ENCODE measurements at regions not wholly inside any gene's neighbourhood (a gene's known extent, or its start where the extent isn't known, plus 50 kb on each side); places are given as distances from the start of the nearest gene placed in this dataset.

DNA sequence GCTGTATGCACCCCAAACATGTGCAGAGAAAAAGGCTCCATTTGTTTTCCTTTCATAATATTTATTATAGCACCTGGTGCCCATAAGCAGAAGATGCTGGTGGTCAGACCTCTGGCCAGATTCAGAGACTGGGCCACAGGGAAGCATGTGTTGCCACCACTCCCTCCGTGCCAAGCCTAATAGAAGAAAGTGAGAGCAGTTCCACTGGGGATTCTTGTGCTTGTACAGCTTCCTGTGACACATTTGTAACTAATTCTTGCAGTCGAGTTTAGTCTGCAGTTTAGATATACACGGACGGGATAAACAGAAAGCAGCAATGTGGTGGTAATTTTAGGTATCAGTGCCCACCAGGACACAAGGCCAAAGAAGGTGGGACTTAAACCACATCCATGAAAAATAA lies 135.4 kb upstream of the PIEZO2 start:
- TF ChIP-seq, protein P1, sequence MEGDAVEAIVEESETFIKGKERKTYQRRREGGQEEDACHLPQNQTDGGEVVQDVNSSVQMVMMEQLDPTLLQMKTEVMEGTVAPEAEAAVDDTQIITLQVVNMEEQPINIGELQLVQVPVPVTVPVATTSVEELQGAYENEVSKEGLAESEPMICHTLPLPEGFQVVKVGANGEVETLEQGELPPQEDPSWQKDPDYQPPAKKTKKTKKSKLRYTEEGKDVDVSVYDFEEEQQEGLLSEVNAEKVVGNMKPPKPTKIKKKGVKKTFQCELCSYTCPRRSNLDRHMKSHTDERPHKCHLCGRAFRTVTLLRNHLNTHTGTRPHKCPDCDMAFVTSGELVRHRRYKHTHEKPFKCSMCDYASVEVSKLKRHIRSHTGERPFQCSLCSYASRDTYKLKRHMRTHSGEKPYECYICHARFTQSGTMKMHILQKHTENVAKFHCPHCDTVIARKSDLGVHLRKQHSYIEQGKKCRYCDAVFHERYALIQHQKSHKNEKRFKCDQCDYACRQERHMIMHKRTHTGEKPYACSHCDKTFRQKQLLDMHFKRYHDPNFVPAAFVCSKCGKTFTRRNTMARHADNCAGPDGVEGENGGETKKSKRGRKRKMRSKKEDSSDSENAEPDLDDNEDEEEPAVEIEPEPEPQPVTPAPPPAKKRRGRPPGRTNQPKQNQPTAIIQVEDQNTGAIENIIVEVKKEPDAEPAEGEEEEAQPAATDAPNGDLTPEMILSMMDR (IDR thresholded peaks at IDR 0.05; ENCODE audit: insufficient read depth, low read depth, low read length), result no peak
- H3K4me3 ChIP-seq (ENCODE audit: low read depth, low read length), result no peak overlapping the region
- DNase-seq (ENCODE audit: low read depth), result no peak

DNA sequence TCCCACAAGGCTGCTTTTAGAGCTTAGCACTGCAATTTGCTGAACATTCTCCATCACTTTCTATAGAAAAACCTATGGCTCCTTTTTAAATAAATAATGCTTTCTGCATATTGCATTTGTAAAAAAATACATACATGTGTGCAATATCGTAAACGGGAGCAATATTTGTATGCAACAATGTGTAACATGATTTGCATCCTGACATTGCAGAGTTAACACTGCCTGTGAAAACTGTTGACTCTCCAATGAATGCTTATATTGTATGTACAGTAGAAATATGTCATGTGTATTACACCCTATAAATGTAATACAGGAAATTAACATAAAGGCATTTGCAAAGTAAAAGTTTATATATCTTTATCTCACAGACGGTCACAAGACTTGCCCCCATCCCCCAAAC lies 135.0 kb upstream of the PIEZO2 start:
- DNase-seq (ENCODE audit: low read depth), result no peak
- TF ChIP-seq, protein P1 (IDR thresholded peaks at IDR 0.05; ENCODE audit: insufficient read depth, low read depth, low read length), result no peak
- no peak overlapping the region for H3K4me3 ChIP-seq (ENCODE audit: low read depth, low read length)

DNA sequence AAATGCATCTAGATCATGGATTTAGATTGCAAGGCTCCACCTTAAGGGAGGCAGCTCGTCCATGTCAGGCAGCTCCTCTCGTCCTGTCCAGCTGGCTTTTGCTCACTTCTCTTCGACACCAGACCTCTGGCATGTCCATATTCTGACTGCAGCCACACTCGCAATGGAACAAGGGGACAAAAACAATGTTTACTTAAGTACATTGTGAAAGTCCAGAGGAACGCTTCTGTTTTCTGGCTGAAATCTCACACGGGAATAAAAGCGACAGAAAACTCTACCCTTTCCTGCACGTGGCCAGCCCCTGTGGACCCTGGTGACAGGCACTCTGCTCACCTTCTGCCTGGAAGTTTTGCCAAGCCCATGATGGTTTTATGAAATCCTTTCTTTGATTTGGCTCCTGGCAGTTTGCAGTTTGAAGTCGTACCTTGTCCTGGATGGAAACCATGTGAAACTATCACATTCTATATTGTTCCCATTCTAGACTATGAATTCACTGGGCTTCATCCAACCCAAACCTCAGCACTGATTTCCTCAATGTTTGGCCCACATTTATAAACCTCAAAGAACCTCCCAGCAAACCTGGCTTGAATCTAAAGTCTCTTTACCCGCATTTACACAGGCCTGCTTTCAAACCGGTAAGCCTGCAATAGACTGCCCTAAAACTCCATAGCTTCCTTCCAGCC lies 134.3 kb upstream of the PIEZO2 start:
- DNase-seq (ENCODE audit: low read depth), result no peak
- TF ChIP-seq, protein P1 (IDR thresholded peaks at IDR 0.05; ENCODE audit: insufficient read depth, low read depth, low read length), result no peak
- H3K4me3 ChIP-seq (ENCODE audit: low read depth, low read length), result no peak overlapping the region

- no peak overlapping the region for H3K4me3 ChIP-seq (ENCODE audit: low read depth, low read length)
- no peak for DNase-seq (ENCODE audit: low read depth)
- TF ChIP-seq, protein P1 (IDR thresholded peaks at IDR 0.05; ENCODE audit: insufficient read depth, low read depth, low read length), result no peak
Measured at GRCh38 chr18:11279461-11279860, 130.1 kb upstream of the PIEZO2 start.

GRCh38 chr18:11276678-11277077 lies 127.3 kb upstream of the PIEZO2 start:
- DNase-seq (ENCODE audit: low read depth), result no peak
- TF ChIP-seq, protein P1 (IDR thresholded peaks at IDR 0.05; ENCODE audit: insufficient read depth, low read depth, low read length), result no peak
- no peak overlapping the region for H3K4me3 ChIP-seq (ENCODE audit: low read depth, low read length)

DNA sequence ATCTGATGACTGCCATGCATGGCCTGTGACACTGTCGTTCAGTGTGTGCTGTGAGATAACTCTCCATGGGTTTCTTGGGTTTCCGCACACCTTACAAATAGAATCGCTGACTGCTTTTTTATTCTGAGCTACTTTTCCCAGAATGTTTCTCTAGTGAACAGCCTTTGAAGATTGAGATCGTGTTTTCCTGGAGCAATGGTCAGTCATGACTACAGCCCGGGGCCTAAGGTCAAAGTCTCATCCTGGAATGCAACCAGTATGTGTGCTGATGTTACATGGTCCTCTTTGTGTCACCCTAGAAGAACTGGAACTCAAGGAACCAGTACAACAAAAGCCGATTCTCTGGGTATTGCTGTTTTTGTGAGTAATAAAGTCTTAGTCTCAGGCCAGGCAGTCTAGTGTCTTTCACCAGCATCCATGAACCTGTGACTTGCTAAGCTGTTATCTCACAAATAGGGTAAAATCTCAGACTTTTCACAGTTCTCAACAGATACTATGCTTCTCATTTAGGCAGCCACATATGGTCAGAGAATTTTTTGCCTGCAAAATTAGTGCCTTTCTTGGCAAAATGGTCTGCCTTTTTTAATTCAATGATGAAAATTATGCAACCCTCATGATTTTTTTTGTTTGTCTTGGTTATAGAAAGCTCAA lies 124.9 kb upstream of the PIEZO2 start:
- no peak for DNase-seq (ENCODE audit: low read depth)
- TF ChIP-seq, protein P1 (IDR thresholded peaks at IDR 0.05; ENCODE audit: insufficient read depth, low read depth, low read length), result no peak
- no peak overlapping the region for H3K4me3 ChIP-seq (ENCODE audit: low read depth, low read length)

Measured in fibroblast of villous mesenchyme (primary cell).